ENCODE measurements at regions not wholly inside any gene's neighbourhood (a gene's known extent, or its start where the extent isn't known, plus 50 kb on each side); places are given as distances from the start of the nearest gene placed in this dataset.

GRCh38 chr2:185006481-185006880 is 408.2 kb downstream of the ZNF804A start:
- Histone ChIP-seq H3K4me3 (no peak overlapping the region), H3K79me2 (ENCODE audit: control insufficient read depth, insufficient read depth, low read length) (no peaks in the 10 kb centered on the region), H3K9me3 (replicated peaks; ENCODE audit: control insufficient read depth, insufficient read depth, low read depth, low read length) (no peaks in the 10 kb centered on the region; the same call in none of the 2 replicates), H3K9ac (ENCODE audit: insufficient read depth in 1 of 2, low read depth in 2 of 2, low read length in 2 of 2) (no peak overlapping the region), H3K4me1 (replicated peaks in 1 of 2; ENCODE audit: control insufficient read depth in 2 of 2, insufficient read depth in 2 of 2, low read length in 2 of 2) (no peaks in the 10 kb centered on the region), H3K27ac (ENCODE audit: extremely low read depth, low read depth, low read length) (no peak overlapping the region), H4K20me1 (replicated peaks; ENCODE audit: control insufficient read depth, insufficient read depth, low read length) (no peaks in the 10 kb centered on the region), H3K9me1 (ENCODE audit: control insufficient read depth, insufficient read depth, low read length) (no peaks in the 10 kb centered on the region), H2AFZ (ENCODE audit: low read depth, low read length) (no peak overlapping the region), H3K36me3 (ENCODE audit: control insufficient read depth, insufficient read depth, low read length) (no peaks in the 10 kb centered on the region), H3K4me2 (ENCODE audit: insufficient read depth, low read length) (no peak overlapping the region), H3K27me3 (ENCODE audit: control insufficient read depth in 2 of 2, insufficient read depth in 2 of 2, low read length in 2 of 2) (no peaks in the 10 kb centered on the region)
- no TSS peak for BruUV-seq (replicated peaks)
- FAIRE-seq = no peak
- 0% methylated on average over 4 of the region's 4 CpGs for WGBS (ENCODE audit: insufficient coverage, low coverage, missing lambda C conversion rate)
- ATAC-seq = no peak
- ChIA-PET CTCF (ENCODE audit: low intra/inter-chr PET ratio) (no interaction called here), POLR2A (no interaction called here)
- intact Hi-C loops (cut with micrococcal nuclease) (no loop called here), in situ Hi-C loops (cut with MboI) (no loop called here)
- TF ChIP-seq MCM7 (IDR thresholded peaks at IDR 0.05) (no peak), ZNF561 (CRISPR knock-in tag; conservative IDR thresholded peaks at IDR 0.05) (no peak), BCL6 (CRISPR knock-in tag; IDR thresholded peaks at IDR 0.05) (no peak), ZNF174 (CRISPR knock-in tag; IDR thresholded peaks at IDR 0.05) (no peak), SRSF9 (IDR thresholded peaks at IDR 0.05; ENCODE audit: borderline replicate concordance, low read depth, low read length) (no peak), SMARCA5 (IDR thresholded peaks at IDR 0.05) (no peak), HCFC1 (IDR thresholded peaks at IDR 0.05; ENCODE audit: low read depth, low read length) (no peak), HES1 (IDR thresholded peaks at IDR 0.05; ENCODE audit: low read depth) (no peak), ZNF445 (CRISPR knock-in tag; IDR thresholded peaks at IDR 0.05; ENCODE audit: low read depth) (no peak), TEAD1 (CRISPR knock-in tag; IDR thresholded peaks at IDR 0.05) (no peak), ATF7 (IDR thresholded peaks at IDR 0.05) (no peak), YY1 (IDR thresholded peaks at IDR 0.05; ENCODE audit: borderline replicate concordance in 1 of 3, control insufficient read depth in 1 of 3, extremely low read depth in 1 of 3, insufficient read depth in 3 of 3, insufficient read length in 1 of 3, insufficient replicate concordance in 2 of 3, low read depth in 1 of 3, low read length in 2 of 3) (no peak), MBD2 (IDR thresholded peaks at IDR 0.05; ENCODE audit: borderline replicate concordance, low read depth) (no peak), IRF1 (CRISPR knock-in tag; IDR thresholded peaks at IDR 0.05; ENCODE audit: borderline replicate concordance) (no peak), ZKSCAN1 (IDR thresholded peaks at IDR 0.05; ENCODE audit: low read depth, low read length) (no peak), CREB1 (IDR thresholded peaks at IDR 0.05) (no peak), CREB1 (CRISPR knock-in tag; IDR thresholded peaks at IDR 0.05) (no peak), POLR2AphosphoS2 (IDR thresholded peaks at IDR 0.05; ENCODE audit: low read length) (no peak)
- TF ChIP-seq, protein P1, sequence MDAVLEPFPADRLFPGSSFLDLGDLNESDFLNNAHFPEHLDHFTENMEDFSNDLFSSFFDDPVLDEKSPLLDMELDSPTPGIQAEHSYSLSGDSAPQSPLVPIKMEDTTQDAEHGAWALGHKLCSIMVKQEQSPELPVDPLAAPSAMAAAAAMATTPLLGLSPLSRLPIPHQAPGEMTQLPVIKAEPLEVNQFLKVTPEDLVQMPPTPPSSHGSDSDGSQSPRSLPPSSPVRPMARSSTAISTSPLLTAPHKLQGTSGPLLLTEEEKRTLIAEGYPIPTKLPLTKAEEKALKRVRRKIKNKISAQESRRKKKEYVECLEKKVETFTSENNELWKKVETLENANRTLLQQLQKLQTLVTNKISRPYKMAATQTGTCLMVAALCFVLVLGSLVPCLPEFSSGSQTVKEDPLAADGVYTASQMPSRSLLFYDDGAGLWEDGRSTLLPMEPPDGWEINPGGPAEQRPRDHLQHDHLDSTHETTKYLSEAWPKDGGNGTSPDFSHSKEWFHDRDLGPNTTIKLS (IDR thresholded peaks at IDR 0.05; ENCODE audit: borderline replicate concordance, low read depth) = no peak
- TF ChIP-seq, protein P2, sequence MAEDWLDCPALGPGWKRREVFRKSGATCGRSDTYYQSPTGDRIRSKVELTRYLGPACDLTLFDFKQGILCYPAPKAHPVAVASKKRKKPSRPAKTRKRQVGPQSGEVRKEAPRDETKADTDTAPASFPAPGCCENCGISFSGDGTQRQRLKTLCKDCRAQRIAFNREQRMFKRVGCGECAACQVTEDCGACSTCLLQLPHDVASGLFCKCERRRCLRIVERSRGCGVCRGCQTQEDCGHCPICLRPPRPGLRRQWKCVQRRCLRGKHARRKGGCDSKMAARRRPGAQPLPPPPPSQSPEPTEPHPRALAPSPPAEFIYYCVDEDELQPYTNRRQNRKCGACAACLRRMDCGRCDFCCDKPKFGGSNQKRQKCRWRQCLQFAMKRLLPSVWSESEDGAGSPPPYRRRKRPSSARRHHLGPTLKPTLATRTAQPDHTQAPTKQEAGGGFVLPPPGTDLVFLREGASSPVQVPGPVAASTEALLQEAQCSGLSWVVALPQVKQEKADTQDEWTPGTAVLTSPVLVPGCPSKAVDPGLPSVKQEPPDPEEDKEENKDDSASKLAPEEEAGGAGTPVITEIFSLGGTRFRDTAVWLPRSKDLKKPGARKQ (CRISPR knock-in tag; IDR thresholded peaks at IDR 0.05) = no peak
- DNase-seq (ENCODE audit: extremely low read depth in 1 of 4, low spot score in 3 of 4) = no peak
